Spleen (tissue), 11 donors: ENCODE measurements at regions not wholly inside any gene's neighbourhood (a gene's known extent, or its start where the extent isn't known, plus 50 kb on each side); places are given as distances from the start of the nearest gene placed in this dataset.
A peak's percentile ranks its signal among the peaks of the same experiment; 100 is the strongest.
"Not testable (repeated sequence)": the region's sequence is repeated elsewhere in the genome, so short reads cannot be mapped to it uniquely, and the experiment has no call there.

Source experiments
- DNase-seq: peaks from one replicate; pipeline ENCODE4 v3.0.0-alpha.2; 2020
- H3K27ac ChIP-seq, 8 donors: fragments of 200-600 bp; sonication (generic) in 7 of 8; 1 replicate in 4 of 8; 2 replicates in 4 of 8; pipeline versions ENCODE4 v1.5.0 to v1.8.0; 2016 to 2021; ENCODE audit warnings: inconsistent platforms in 4 of 8, mild to moderate bottlenecking in 4 of 8, moderate library complexity in 1 of 8
- H3K27me3 ChIP-seq, 7 donors: fragments of 200-600 bp; sonication (generic) in 6 of 7; replicated peaks in 1 of 7; 1 replicate in 4 of 7; 2 replicates in 3 of 7; pipeline versions ENCODE4 v1.5.0 to v1.8.0; 2016 to 2021; ENCODE audit warnings: inconsistent platforms in 3 of 7, mild to moderate bottlenecking in 1 of 7
- H3K36me3 ChIP-seq, 6 donors: fragments of 200-600 bp; sonication (generic) in 5 of 6; 1 replicate in 4 of 6; 2 replicates in 2 of 6; pipeline versions ENCODE4 v1.5.0 to v1.8.0; 2016 to 2021; ENCODE audit warnings: inconsistent platforms in 2 of 6
- H3K4me1 ChIP-seq, 6 donors: fragments of 200-600 bp; sonication (generic) in 5 of 6; 1 replicate in 3 of 6; 2 replicates in 3 of 6; pipeline versions ENCODE4 v1.5.0 to v1.8.0; 2016 to 2021; ENCODE audit warnings: inconsistent platforms in 3 of 6
- H3K4me3 ChIP-seq, 8 donors: fragments of 200-600 bp; sonication (generic) in 7 of 8; 1 replicate in 4 of 8; 2 replicates in 4 of 8; pipeline versions ENCODE4 v1.5.0 to v1.8.0; 2016 to 2021; ENCODE audit warnings: inconsistent platforms in 4 of 8, mild to moderate bottlenecking in 4 of 8, moderate library complexity in 2 of 8
- H3K9me3 ChIP-seq, 8 donors: fragments of 200-600 bp; sonication (generic) in 7 of 8; 1 replicate in 4 of 8; 2 replicates in 4 of 8; pipeline versions ENCODE4 v1.5.0 to v1.8.0; 2016 to 2021; ENCODE audit warnings: inconsistent platforms in 4 of 8
- CTCF ChIP-seq, 11 experiments: fragments of 200-600 bp in 7 of 11; fragments of 450-650 bp in 4 of 11; sonication (generic) in 4 of 11; IDR thresholded peaks in 8 of 11; conservative IDR thresholded peaks in 3 of 11; 1 replicate in 7 of 11; 2 replicates in 4 of 11; pipeline versions ENCODE4 v1.4.0 to v1.8.0; 2016 to 2021; ENCODE audit warnings: antibody characterized with exemption in 11 of 11, inconsistent platforms in 4 of 11, mild to moderate bottlenecking in 1 of 11
- POLR2A ChIP-seq, 3 donors: fragments of 450-650 bp; IDR thresholded peaks; one replicate each; pipeline ENCODE4 v1.5.1; 2017; ENCODE audit warnings: antibody characterized with exemption in 3 of 3, mild to moderate bottlenecking in 1 of 3
- POLR2AphosphoS5 ChIP-seq, 3 donors: sonication (generic); formaldehyde crosslinking; IDR thresholded peaks; one replicate each; pipeline ENCODE4 v1.5.1; 2017; ENCODE audit warnings: antibody characterized with exemption in 3 of 3
- WGBS, 5 donors: extraction: QIAGEN DNeasy Blood & Tissue Kit in 3 of 5; methylation state at CpG; one replicate each; pipeline versions ENCODE4 v1.1.5 to v1.1.7; 2013 to 2018; 5-methylcytosine and 5-hydroxymethylcytosine counted together
- intact Hi-C: fragments of 100-400 bp; cut with DNase I; formaldehyde crosslinking; loops from one replicate; pipeline ENCODE4 v1.15.0; 2023; ENCODE audit warnings: low total_unique reads
- donor health status: healthy with polysubstance abuse.
- donor health status: DM: no; HTN: no; CAD: no; lungs with moderate emphysema.
- donor health status: DM: no; HTN: no; CAD: no.
- donor health status: Bipolar disorder and iron deficiency.
- donor health status: healthy.
- donor health status: DM: no; HTN: no; CAD: no.
- donor health status: DM: yes; HTN: yes; CAD: no.

GRCh38 chr17:64729201-64729600 is 67.1 kb upstream of the SMURF2 start:
- intact Hi-C loops = no loop called here
- H3K4me1 ChIP-seq = peaks cover 0 to 26% (median 8%) of the 10 kb centered on the region in 6 donors
- 89 to 93% (median 92%) methylated on average over 7 of the region's 7 CpGs for WGBS, 5 donors
- no peak overlapping the region for H3K27ac ChIP-seq
- no peak overlapping the region for H3K4me3 ChIP-seq
- H3K27me3 ChIP-seq = no peaks in the 10 kb centered on the region
- TF ChIP-seq POLR2A (IDR thresholded peaks at IDR 0.05) = no peak
- H3K36me3 ChIP-seq = no peaks in the 10 kb centered on the region
- no peaks in the 10 kb centered on the region for H3K9me3 ChIP-seq
- DNase-seq = no peak

GRCh38 chr17:64728041-64728695 is 66.1 kb upstream of the SMURF2 start:
- WGBS, 5 donors = 53 to 84% (median 72%) methylated on average over 7 to 8 of the region's 8 CpGs
- Histone ChIP-seq H3K27me3 (no peaks in the 10 kb centered on the region), H3K4me3 (no peak overlapping the region), H3K27ac (peak overlapping the region in 4 of 8 donors; percentile 23 to 48 (median 40)), H3K36me3 (no peaks in the 10 kb centered on the region), H3K9me3 (no peaks in the 10 kb centered on the region), H3K4me1 (peaks cover 0 to 34% (median 12%) of the 10 kb centered on the region in 6 donors)
- TF ChIP-seq POLR2A (IDR thresholded peaks at IDR 0.05) = no peak
- no peak for TF ChIP-seq POLR2AphosphoS5 (IDR thresholded peaks at IDR 0.05)
- TF ChIP-seq CTCF (IDR thresholded peaks at IDR 0.05 in 8 of 11, conservative IDR thresholded peaks at IDR 0.05 in 3 of 11) = no peak
- intact Hi-C loops = no loop called here
- no peak for DNase-seq

GRCh38 chr17:64726025-64726424 is 63.9 kb upstream of the SMURF2 start:
- H3K4me1 ChIP-seq = peaks cover 0 to 39% (median 12%) of the 10 kb centered on the region in 6 donors
- H3K9me3 ChIP-seq, H3K27ac ChIP-seq, H3K4me3 ChIP-seq, DNase-seq, H3K27me3 ChIP-seq, H3K36me3 ChIP-seq, intact Hi-C loops: not testable (repeated sequence)
- WGBS, 5 donors = 90 to 98% (median 93%) methylated on average over 5 of the region's 5 CpGs

GRCh38 chr17:64724246-64724645 is 62.1 kb upstream of the SMURF2 start:
- Histone ChIP-seq H3K27ac (peak overlapping the region in 6 of 8 donors; percentile 39 to 59 (median 46)), H3K4me1 (peaks cover 0 to 40% (median 15%) of the 10 kb centered on the region in 6 donors)
- H3K4me3 ChIP-seq, H3K27me3 ChIP-seq, H3K36me3 ChIP-seq, H3K9me3 ChIP-seq, intact Hi-C loops: not testable (repeated sequence)
- peak; percentile 54 to 80 (median 76) for TF ChIP-seq POLR2AphosphoS5 (IDR thresholded peaks at IDR 0.05)
- WGBS, 5 donors = 18 to 64% (median 48%) methylated on average over 8 of the region's 8 CpGs
- peak; percentile 81 for DNase-seq

- WGBS, 5 donors = 77 to 95% (median 86%) methylated on average over 2 of the region's 2 CpGs
- Histone ChIP-seq H3K27me3 (no peaks in the 10 kb centered on the region), H3K27ac (peak overlapping the region in 5 of 8 donors; percentile 39 to 59 (median 47)), H3K4me1 (peaks cover 0 to 40% (median 15%) of the 10 kb centered on the region in 6 donors), H3K36me3 (no peaks in the 10 kb centered on the region), H3K4me3 (no peak overlapping the region), H3K9me3 (no peaks in the 10 kb centered on the region)
- DNase-seq = no peak
- intact Hi-C loops = no loop called here
- TF ChIP-seq POLR2A (IDR thresholded peaks at IDR 0.05) (no peak), CTCF (IDR thresholded peaks at IDR 0.05 in 8 of 11, conservative IDR thresholded peaks at IDR 0.05 in 3 of 11) (no peak), POLR2AphosphoS5 (IDR thresholded peaks at IDR 0.05) (no peak)
Observed at GRCh38 chr17:64723781-64724180, 61.7 kb upstream of the SMURF2 start.

GRCh38 chr17:64721556-64721955 is 59.4 kb upstream of the SMURF2 start:
- 92 to 100% (median 97%) methylated on average over 1 of the region's 1 CpG for WGBS, 5 donors
- H3K9me3 ChIP-seq, intact Hi-C loops, H3K36me3 ChIP-seq, DNase-seq, H3K27ac ChIP-seq, H3K27me3 ChIP-seq, H3K4me3 ChIP-seq: not testable (repeated sequence)
- H3K4me1 ChIP-seq = peaks cover 0 to 25% (median 11%) of the 10 kb centered on the region in 6 donors
